Erythroblast (primary cell): ENCODE measurements at regions not wholly inside any gene's neighbourhood (a gene's known extent, or its start where the extent isn't known, plus 50 kb on each side); places are given as distances from the start of the nearest gene placed in this dataset.

ENCODE experiments used
- GATA1 ChIP-seq: IDR thresholded peaks from 2 replicates; pipeline ENCODE4 v1.6.1; 2011; ENCODE audit warnings: low read depth, mild to moderate bottlenecking, control low read depth, low read length, moderate library complexity
- POLR2A ChIP-seq: IDR thresholded peaks from 2 replicates; pipeline ENCODE4 v1.6.1; 2011; ENCODE audit warnings: mild to moderate bottlenecking, low read length

GRCh38 chr13:105827111-105827809 is 708.2 kb downstream of the EFNB2 start:
- no peak for TF ChIP-seq POLR2A
- no peak for TF ChIP-seq GATA1
